ENCODE measurements at regions not wholly inside any gene's neighbourhood (a gene's known extent, or its start where the extent isn't known, plus 50 kb on each side); places are given as distances from the start of the nearest gene placed in this dataset.

- no peaks in the 10 kb centered on the region for H3K79me2 ChIP-seq (ENCODE audit: control insufficient read depth, insufficient read depth, low read length)
- BruUV-seq (replicated peaks): no TSS peak
- CTCF ChIA-PET (ENCODE audit: low intra/inter-chr PET ratio): no interaction called here
- no peak overlapping the region for H3K27ac ChIP-seq (ENCODE audit: extremely low read depth, low read depth, low read length)
- no peaks in the 10 kb centered on the region for H4K20me1 ChIP-seq (replicated peaks; ENCODE audit: control insufficient read depth, insufficient read depth, low read length)
- in situ Hi-C loops (cut with MboI): no loop called here
- no peaks in the 10 kb centered on the region for H3K9me1 ChIP-seq (ENCODE audit: control insufficient read depth, insufficient read depth, low read length)
- H3K9ac ChIP-seq (ENCODE audit: insufficient read depth in 1 of 2, low read depth in 2 of 2, low read length in 2 of 2): no peak overlapping the region
- H3K4me1 ChIP-seq (replicated peaks in 1 of 2; ENCODE audit: control insufficient read depth in 2 of 2, insufficient read depth in 2 of 2, low read length in 2 of 2): no peaks in the 10 kb centered on the region
- H3K4me3 ChIP-seq: no peak overlapping the region
- ATAC-seq (no peak), FAIRE-seq (no peak), DNase-seq (ENCODE audit: extremely low read depth in 1 of 4, low spot score in 3 of 4) (no peak)
- H3K36me3 ChIP-seq (ENCODE audit: control insufficient read depth, insufficient read depth, low read length): no peaks in the 10 kb centered on the region
- no peak overlapping the region for H2AFZ ChIP-seq (ENCODE audit: low read depth, low read length)
- TF ChIP-seq E2F1 (CRISPR knock-in tag; IDR thresholded peaks at IDR 0.05) (no peak), HDAC8 (tag; IDR thresholded peaks at IDR 0.05) (no peak)
- WGBS (ENCODE audit: insufficient coverage, low coverage, missing lambda C conversion rate): 2% methylated on average over 11 of the region's 11 CpGs
- POLR2A ChIA-PET: no interaction called here
- H3K27me3 ChIP-seq (ENCODE audit: control insufficient read depth in 2 of 2, insufficient read depth in 2 of 2, low read length in 2 of 2): no peaks in the 10 kb centered on the region; a peak in 1 of 5 replicates
- no peak overlapping the region for H3K4me2 ChIP-seq (ENCODE audit: insufficient read depth, low read length)
- H3K9me3 ChIP-seq (replicated peaks; ENCODE audit: control insufficient read depth, insufficient read depth, low read depth, low read length): no peaks in the 10 kb centered on the region
- intact Hi-C loops (cut with micrococcal nuclease): no loop called here
Measured at GRCh38 chr2:129465045-129465444, 514.4 kb upstream of the RAB6C start.

- DNase-seq (ENCODE audit: extremely low read depth in 1 of 4, low spot score in 3 of 4) (no peak), FAIRE-seq (no peak), ATAC-seq (no peak)
- no peaks in the 10 kb centered on the region for H3K9me1 ChIP-seq (ENCODE audit: control insufficient read depth, insufficient read depth, low read length)
- H3K79me2 ChIP-seq (ENCODE audit: control insufficient read depth, insufficient read depth, low read length): no peaks in the 10 kb centered on the region
- no peak overlapping the region for H3K9ac ChIP-seq (ENCODE audit: insufficient read depth in 1 of 2, low read depth in 2 of 2, low read length in 2 of 2)
- no peaks in the 10 kb centered on the region for H3K36me3 ChIP-seq (ENCODE audit: control insufficient read depth, insufficient read depth, low read length)
- no peaks in the 10 kb centered on the region for H3K9me3 ChIP-seq (replicated peaks; ENCODE audit: control insufficient read depth, insufficient read depth, low read depth, low read length)
- in situ Hi-C loops (cut with MboI) (no loop called here), intact Hi-C loops (cut with micrococcal nuclease) (no loop called here)
- under 1% methylated on average over 12 of the region's 13 CpGs for WGBS (ENCODE audit: insufficient coverage, low coverage, missing lambda C conversion rate)
- CTCF ChIA-PET (ENCODE audit: low intra/inter-chr PET ratio): no interaction called here
- no peak overlapping the region for H3K27ac ChIP-seq (ENCODE audit: extremely low read depth, low read depth, low read length)
- H3K27me3 ChIP-seq (ENCODE audit: control insufficient read depth in 2 of 2, insufficient read depth in 2 of 2, low read length in 2 of 2): no peaks in the 10 kb centered on the region; a peak in 1 of 5 replicates
- H2AFZ ChIP-seq (ENCODE audit: low read depth, low read length): no peak overlapping the region
- no peaks in the 10 kb centered on the region for H3K4me1 ChIP-seq (replicated peaks in 1 of 2; ENCODE audit: control insufficient read depth in 2 of 2, insufficient read depth in 2 of 2, low read length in 2 of 2)
- no TSS peak for BruUV-seq (replicated peaks)
- H4K20me1 ChIP-seq (replicated peaks; ENCODE audit: control insufficient read depth, insufficient read depth, low read length): no peaks in the 10 kb centered on the region
- POLR2A ChIA-PET: no interaction called here
- no peak overlapping the region for H3K4me2 ChIP-seq (ENCODE audit: insufficient read depth, low read length)
- no peak overlapping the region for H3K4me3 ChIP-seq
- TF ChIP-seq DLX4 (CRISPR knock-in tag; IDR thresholded peaks at IDR 0.05) (no peak), ZNF609 (CRISPR knock-in tag; IDR thresholded peaks at IDR 0.05; ENCODE audit: borderline replicate concordance) (no peak), ZBTB26 (CRISPR knock-in tag; IDR thresholded peaks at IDR 0.05) (no peak), ARNT (IDR thresholded peaks at IDR 0.05) (no peak), PCBP1 (IDR thresholded peaks at IDR 0.05; ENCODE audit: low read depth, low read length, poor library complexity, severe bottlenecking) (no peak)
Measured at GRCh38 chr2:129466389-129466788, 513.1 kb upstream of the RAB6C start.
